HG03442 (cell line): ENCODE measurements at regions not wholly inside any gene's neighbourhood (a gene's known extent, or its start where the extent isn't known, plus 50 kb on each side); places are given as distances from the start of the nearest gene placed in this dataset.

Source experiments
- ATAC-seq: cut with Tn5 transposase; IDR thresholded peaks from one replicate; pipeline ENCODE4 v1.9.1; 2021; ENCODE audit warnings: mild to moderate bottlenecking, moderate library complexity; ENCODE audit not compliant: unreplicated experiment

- ATAC-seq = no peak
Observed at GRCh38 chr12:14148489-14149270, 167.3 kb upstream of the GRIN2B start.

GRCh38 chr12:14153803-14154202 is 172.4 kb upstream of the GRIN2B start:
- ATAC-seq = no peak

GRCh38 chr12:14156606-14157005 is 175.2 kb upstream of the GRIN2B start:
- ATAC-seq = no peak

DNA sequence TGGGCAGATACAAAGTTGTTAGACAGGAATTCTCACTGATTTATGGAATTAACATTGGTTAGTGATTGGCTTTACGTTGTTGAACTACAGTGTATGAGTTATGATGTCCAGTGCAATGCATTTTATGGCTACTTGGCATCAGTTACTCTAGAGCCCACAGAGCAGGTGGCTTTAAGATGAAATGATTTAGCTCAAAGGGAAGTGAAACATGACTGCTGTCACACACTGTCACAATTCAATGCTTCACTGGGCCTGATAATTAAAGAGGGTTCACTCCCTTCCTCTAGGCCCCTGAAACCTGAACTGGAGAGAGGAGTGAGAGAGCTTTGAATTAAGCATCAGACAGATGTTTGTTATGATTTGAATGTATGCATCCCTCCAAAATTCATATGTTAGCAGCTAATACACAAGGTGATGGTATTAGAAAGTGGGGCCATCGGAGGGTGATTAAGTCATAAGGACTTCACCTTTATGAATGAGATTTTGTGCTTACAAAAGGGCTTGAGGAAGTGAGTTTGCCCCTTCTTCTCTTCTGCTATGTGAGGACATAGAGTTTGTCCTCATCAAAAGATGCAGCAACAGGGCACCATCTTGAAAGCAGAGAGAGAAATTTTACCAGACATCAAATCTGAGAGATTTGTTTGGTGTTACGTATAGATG is 175.8 kb upstream of the GRIN2B start:
- ATAC-seq = peak; percentile 98

- no peak for ATAC-seq
Observed at GRCh38 chr12:14164266-14164665, 182.9 kb upstream of the GRIN2B start.

- ATAC-seq = no peak
Observed at GRCh38 chr12:14167005-14167628, 185.7 kb upstream of the GRIN2B start.

- no peak for ATAC-seq
Observed at GRCh38 chr12:14169281-14169680, 187.9 kb upstream of the GRIN2B start.

GRCh38 chr12:14171106-14171505 is 189.7 kb upstream of the GRIN2B start:
- peak; percentile 77 for ATAC-seq

GRCh38 chr12:14175206-14175605 is 190.3 kb upstream of the ATF7IP start:
- no peak for ATAC-seq

- ATAC-seq = peak; percentile 72
Observed at GRCh38 chr12:14185427-14186192, 179.9 kb upstream of the ATF7IP start.

- ATAC-seq = no peak
Observed at GRCh38 chr12:14186193-14186502, 179.3 kb upstream of the ATF7IP start.

DNA sequence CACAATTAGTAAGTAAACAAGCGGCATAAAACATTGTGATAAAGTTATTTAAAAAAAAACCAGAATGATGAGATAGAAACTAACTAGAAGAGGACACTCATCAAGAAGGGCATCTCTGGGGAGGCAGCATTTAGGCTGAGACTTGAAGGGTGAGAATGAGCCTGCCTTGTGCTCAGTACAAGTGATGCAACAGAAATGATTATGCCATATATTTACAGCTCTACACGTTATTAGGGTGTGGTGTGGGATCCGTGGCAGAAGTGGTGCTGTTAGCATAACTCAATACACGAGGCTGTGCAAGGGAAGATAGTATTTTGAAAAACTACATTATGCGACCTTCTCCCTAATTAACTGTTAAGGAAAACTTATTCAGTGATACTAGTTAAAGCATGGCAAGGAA is 178.5 kb upstream of the ATF7IP start:
- no peak for ATAC-seq

- no peak for ATAC-seq
Observed at GRCh38 chr12:14187966-14188365, 177.5 kb upstream of the ATF7IP start.

- ATAC-seq = no peak
Observed at GRCh38 chr12:14188744-14189143, 176.7 kb upstream of the ATF7IP start.

DNA sequence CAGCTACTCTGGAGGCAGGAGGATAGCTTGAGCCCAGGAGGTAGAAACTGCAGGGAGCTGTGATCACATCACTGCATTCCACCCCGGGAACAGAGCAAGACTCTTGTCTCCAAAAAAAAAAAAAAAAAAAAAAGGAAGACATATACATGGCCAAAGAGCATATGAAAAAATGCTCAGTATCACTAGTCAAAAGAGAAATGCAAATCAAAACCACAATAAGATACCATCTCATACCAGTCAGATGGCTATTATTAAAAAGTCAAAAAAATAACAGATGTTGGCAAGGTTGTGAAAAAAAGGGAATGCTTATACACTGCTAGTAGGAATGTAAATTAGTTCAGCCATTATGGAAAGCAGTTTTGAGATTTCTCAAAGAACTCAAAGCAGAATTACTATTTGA is 174.8 kb upstream of the ATF7IP start:
- no peak for ATAC-seq

GRCh38 chr12:14191612-14192011 is 173.9 kb upstream of the ATF7IP start:
- no peak for ATAC-seq

DNA sequence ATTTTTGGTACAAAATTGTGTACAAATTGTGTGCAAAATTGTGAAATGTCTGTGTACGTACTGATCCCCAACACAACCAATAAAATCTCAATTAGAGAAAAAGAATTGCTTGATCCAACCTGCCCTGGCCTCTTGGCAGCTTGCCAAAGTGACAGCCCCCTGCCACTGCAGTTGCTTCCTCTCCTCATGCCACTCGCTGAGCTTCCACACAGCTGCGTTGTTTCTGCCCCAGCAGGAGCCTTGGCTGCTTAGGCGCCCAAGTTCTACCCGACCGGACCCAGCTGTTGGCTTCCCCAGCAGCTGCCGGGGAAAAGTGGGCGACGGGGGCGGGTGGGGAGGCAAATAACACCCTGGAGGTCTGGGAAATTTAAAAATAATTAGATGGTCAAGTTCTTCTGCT is 171.8 kb upstream of the ATF7IP start:
- ATAC-seq = no peak

- ATAC-seq = no peak
Observed at GRCh38 chr12:14194572-14194971, 170.9 kb upstream of the ATF7IP start.

DNA sequence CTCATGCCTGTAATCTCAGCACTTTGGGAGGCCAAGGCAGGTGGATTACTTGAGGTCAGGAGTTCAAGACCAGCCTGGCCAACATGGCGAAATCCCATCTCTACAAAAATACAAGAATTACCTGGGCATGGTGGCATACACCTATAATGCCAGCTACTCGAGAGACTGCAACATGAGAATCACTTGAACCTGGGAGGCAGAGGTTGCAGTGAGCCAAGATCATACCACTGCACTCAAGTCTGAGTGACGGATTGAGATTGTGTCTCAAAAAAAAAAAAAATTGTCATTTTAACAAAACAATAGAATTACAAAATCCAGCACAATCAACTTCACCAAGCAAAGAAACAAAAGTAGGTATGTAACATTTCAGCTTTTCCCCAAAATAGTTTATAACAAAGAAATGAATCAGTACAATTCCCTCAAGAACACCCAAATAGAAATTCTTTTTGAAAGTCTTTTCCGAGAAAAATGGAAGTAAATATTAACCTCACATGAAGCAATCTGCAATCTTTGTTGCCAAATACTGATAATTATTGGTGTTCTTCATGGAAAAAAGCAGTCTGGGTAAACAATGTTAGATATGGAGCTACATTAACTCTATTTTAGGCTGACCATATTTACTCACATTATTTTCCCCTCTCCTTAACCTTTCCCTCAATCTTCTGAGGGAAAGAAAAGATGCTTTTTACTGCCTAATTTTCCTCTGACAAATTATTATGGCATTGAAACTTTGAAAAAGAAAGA is 165.9 kb upstream of the ATF7IP start:
- ATAC-seq = no peak

GRCh38 chr12:14200598-14200997 is 164.9 kb upstream of the ATF7IP start:
- no peak for ATAC-seq

GRCh38 chr12:14201291-14201690 is 164.2 kb upstream of the ATF7IP start:
- no peak for ATAC-seq
